ENCODE measurements at regions not wholly inside any gene's neighbourhood (a gene's known extent, or its start where the extent isn't known, plus 50 kb on each side); places are given as distances from the start of the nearest gene placed in this dataset.
"Not testable (repeated sequence)": the region's sequence is repeated elsewhere in the genome, so short reads cannot be mapped to it uniquely, and the experiment has no call there.

GRCh38 chr10:53033396-53033795 lies 260.8 kb upstream of the MBL2 start:
- H3K36me3 Mint-ChIP-seq (ENCODE audit: insufficient read depth in 1 of 3, low read depth in 3 of 3) = no peaks in the 10 kb centered on the region; a peak in 1 of 7 replicates
- peaks cover 19 to 20% of the 10 kb centered on the region in 2 experiments for H3K4me1 Mint-ChIP-seq
- Histone ChIP-seq H4K5ac (ENCODE audit: insufficient read length, low read depth, low read length) (no peak overlapping the region), H2AFZ (ENCODE audit: low read length) (no peak overlapping the region), H3K9me3 (ENCODE audit: control insufficient read depth, low read depth, low read length) (no peaks in the 10 kb centered on the region), H4K20me1 (ENCODE audit: control insufficient read depth, insufficient read depth, insufficient read length) (no peaks in the 10 kb centered on the region), H2BK15ac (ENCODE audit: low read depth, low read length) (no peak overlapping the region), H3K4me2 (ENCODE audit: insufficient read depth, insufficient read length, low read length) (no peak overlapping the region), H3K23ac (ENCODE audit: insufficient read length, low read depth, low read length) (no peak overlapping the region), H2BK5ac (ENCODE audit: insufficient read length, low read length) (no peak overlapping the region), H3K23me2 (ENCODE audit: insufficient read length, low read depth, low read length, poor library complexity, severe bottlenecking) (no peaks in the 10 kb centered on the region), H3K18ac (ENCODE audit: insufficient read length, low read depth, low read length) (no peak overlapping the region), H3K27ac (ENCODE audit: insufficient read length, low read depth, low read length) (no peak overlapping the region), H4K8ac (replicated peaks; ENCODE audit: insufficient read length, low read depth, low read length) (no peak overlapping the region), H3K79me2 (ENCODE audit: insufficient read depth, low read length) (no peaks in the 10 kb centered on the region), H2BK12ac (ENCODE audit: insufficient read length, low read depth, low read length) (no peak overlapping the region), H3K14ac (ENCODE audit: insufficient read depth, low read length) (no peak overlapping the region), H3K56ac (ENCODE audit: insufficient read length, low read depth, low read length) (no peak overlapping the region), H3K4me1 (ENCODE audit: insufficient read depth, low read length) (no peaks in the 10 kb centered on the region; the same call in 1 of the 2 replicates), H2AK5ac (ENCODE audit: insufficient read length, low read length) (no peak overlapping the region), H3T11ph (ENCODE audit: low read length) (no peak overlapping the region), H3K4ac (ENCODE audit: low read depth, low read length) (no peak overlapping the region), H3K27me3 (ENCODE audit: insufficient read depth, low read length) (no peaks in the 10 kb centered on the region), H3K79me1 (ENCODE audit: insufficient read depth, low read depth, low read length, poor library complexity, severe bottlenecking) (no peaks in the 10 kb centered on the region), H2BK120ac (ENCODE audit: low read depth, low read length, poor library complexity, severe bottlenecking) (no peak overlapping the region), H4K91ac (ENCODE audit: insufficient read length, low read depth, low read length) (no peak overlapping the region), H2BK20ac (ENCODE audit: low read depth, low read length, poor library complexity, severe bottlenecking) (no peak overlapping the region), H3K9ac (ENCODE audit: extremely low read depth, insufficient read length, low read length) (no peak overlapping the region)
- no peaks in the 10 kb centered on the region for H3K27me3 Mint-ChIP-seq (ENCODE audit: low read depth)
- no peaks in the 10 kb centered on the region for H3K9me3 Mint-ChIP-seq
- no peak overlapping the region for H3K4me3 Mint-ChIP-seq
- no peak for DNase-seq
- TF ChIP-seq CTCF (conservative IDR thresholded peaks at IDR 0.05) = no peak
- no peak overlapping the region for H3K27ac Mint-ChIP-seq
- WGBS (ENCODE audit: extremely low coverage, insufficient read length, low lambda C conversion rate) = no CpG with 5 or more reads among the region's 2 CpGs

GRCh38 chr10:53029872-53030849 lies 257.6 kb upstream of the MBL2 start:
- Histone ChIP-seq H2BK120ac (ENCODE audit: low read depth, low read length, poor library complexity, severe bottlenecking) (peak overlapping the region; percentile 9), H2BK20ac (ENCODE audit: low read depth, low read length, poor library complexity, severe bottlenecking) (peak overlapping the region; percentile 60), H4K91ac (ENCODE audit: insufficient read length, low read depth, low read length) (peak overlapping the region; percentile 76)
- not testable (repeated sequence) for H2AK5ac ChIP-seq (ENCODE audit: insufficient read length, low read length); H2BK5ac ChIP-seq (ENCODE audit: insufficient read length, low read length); H3K79me2 ChIP-seq (ENCODE audit: insufficient read depth, low read length); H3K4me3 Mint-ChIP-seq; H3K9ac ChIP-seq (ENCODE audit: extremely low read depth, insufficient read length, low read length); H4K8ac ChIP-seq (replicated peaks; ENCODE audit: insufficient read length, low read depth, low read length); H3K36me3 Mint-ChIP-seq (ENCODE audit: insufficient read depth in 1 of 3, low read depth in 3 of 3); H3T11ph ChIP-seq (ENCODE audit: low read length); H3K27me3 Mint-ChIP-seq (ENCODE audit: low read depth); H3K56ac ChIP-seq (ENCODE audit: insufficient read length, low read depth, low read length); H2AFZ ChIP-seq (ENCODE audit: low read length); H3K14ac ChIP-seq (ENCODE audit: insufficient read depth, low read length); H3K23me2 ChIP-seq (ENCODE audit: insufficient read length, low read depth, low read length, poor library complexity, severe bottlenecking); H3K9me3 Mint-ChIP-seq; H3K4ac ChIP-seq (ENCODE audit: low read depth, low read length); H3K4me1 ChIP-seq (ENCODE audit: insufficient read depth, low read length); H2BK15ac ChIP-seq (ENCODE audit: low read depth, low read length); H2BK12ac ChIP-seq (ENCODE audit: insufficient read length, low read depth, low read length); DNase-seq; H3K79me1 ChIP-seq (ENCODE audit: insufficient read depth, low read depth, low read length, poor library complexity, severe bottlenecking); H3K18ac ChIP-seq (ENCODE audit: insufficient read length, low read depth, low read length); H3K27me3 ChIP-seq (ENCODE audit: insufficient read depth, low read length); H3K23ac ChIP-seq (ENCODE audit: insufficient read length, low read depth, low read length); H3K27ac ChIP-seq (ENCODE audit: insufficient read length, low read depth, low read length); H3K9me3 ChIP-seq (ENCODE audit: control insufficient read depth, low read depth, low read length); H4K5ac ChIP-seq (ENCODE audit: insufficient read length, low read depth, low read length); H4K20me1 ChIP-seq (ENCODE audit: control insufficient read depth, insufficient read depth, insufficient read length); H3K4me2 ChIP-seq (ENCODE audit: insufficient read depth, insufficient read length, low read length)
- WGBS (ENCODE audit: extremely low coverage, insufficient read length, low lambda C conversion rate) = no CpG with 5 or more reads among the region's 8 CpGs
- H3K4me1 Mint-ChIP-seq = peaks cover 22 to 23% of the 10 kb centered on the region in 2 experiments
- H3K27ac Mint-ChIP-seq = peak overlapping the region; percentile 9 to 66 (median 30)
